Anterior cingulate cortex (tissue), 58 donors: ENCODE measurements at regions not wholly inside any gene's neighbourhood (a gene's known extent, or its start where the extent isn't known, plus 50 kb on each side); places are given as distances from the start of the nearest gene placed in this dataset.

Experiments
- DNase-seq, 58 donors: peaks; one replicate each; lab custom pipeline; 2025; lab: John Stamatoyannopoulos, UW

GRCh38 chr2:111656436-111656835 is 227.6 kb downstream of the ANAPC1 start:
- no peak for DNase-seq

- no peak for DNase-seq
These were observed 227.1 kb downstream of the ANAPC1 start for GRCh38 chr2:111656894-111657293.

- DNase-seq, result no peak
These were observed 226.5 kb downstream of the ANAPC1 start for GRCh38 chr2:111657351-111657975.

GRCh38 chr2:111659361-111660333 is 224.3 kb downstream of the ANAPC1 start:
- DNase-seq, result no peak

GRCh38 chr2:111660811-111661210 is 223.2 kb downstream of the ANAPC1 start:
- DNase-seq, result no peak

GRCh38 chr2:111661286-111661940 is 222.6 kb downstream of the ANAPC1 start:
- no peak for DNase-seq

GRCh38 chr2:111662039-111662770 is 221.8 kb downstream of the ANAPC1 start:
- no peak for DNase-seq

GRCh38 chr2:111662771-111663470 is 221.1 kb downstream of the ANAPC1 start:
- no peak for DNase-seq

GRCh38 chr2:111663471-111664274 is 220.3 kb downstream of the ANAPC1 start:
- DNase-seq, result no peak

GRCh38 chr2:111664275-111664850 is 219.6 kb downstream of the ANAPC1 start:
- no peak for DNase-seq

GRCh38 chr2:111665011-111665410 is 219.0 kb downstream of the ANAPC1 start:
- no peak for DNase-seq

- DNase-seq, result no peak
These were observed 218.4 kb downstream of the ANAPC1 start for GRCh38 chr2:111665551-111666116.

GRCh38 chr2:111666160-111666559 is 217.8 kb downstream of the ANAPC1 start:
- no peak for DNase-seq

- DNase-seq, result no peak
These were observed 217.0 kb downstream of the ANAPC1 start for GRCh38 chr2:111667001-111667400.

GRCh38 chr2:111667542-111668273 is 216.3 kb downstream of the ANAPC1 start:
- DNase-seq, result no peak

GRCh38 chr2:111668274-111668616 is 215.7 kb downstream of the ANAPC1 start:
- DNase-seq, result no peak

- DNase-seq, result no peak
These were observed 215.3 kb downstream of the ANAPC1 start for GRCh38 chr2:111668741-111669140.
